ENCODE measurements at regions not wholly inside any gene's neighbourhood (a gene's known extent, or its start where the extent isn't known, plus 50 kb on each side); places are given as distances from the start of the nearest gene placed in this dataset.

DNA sequence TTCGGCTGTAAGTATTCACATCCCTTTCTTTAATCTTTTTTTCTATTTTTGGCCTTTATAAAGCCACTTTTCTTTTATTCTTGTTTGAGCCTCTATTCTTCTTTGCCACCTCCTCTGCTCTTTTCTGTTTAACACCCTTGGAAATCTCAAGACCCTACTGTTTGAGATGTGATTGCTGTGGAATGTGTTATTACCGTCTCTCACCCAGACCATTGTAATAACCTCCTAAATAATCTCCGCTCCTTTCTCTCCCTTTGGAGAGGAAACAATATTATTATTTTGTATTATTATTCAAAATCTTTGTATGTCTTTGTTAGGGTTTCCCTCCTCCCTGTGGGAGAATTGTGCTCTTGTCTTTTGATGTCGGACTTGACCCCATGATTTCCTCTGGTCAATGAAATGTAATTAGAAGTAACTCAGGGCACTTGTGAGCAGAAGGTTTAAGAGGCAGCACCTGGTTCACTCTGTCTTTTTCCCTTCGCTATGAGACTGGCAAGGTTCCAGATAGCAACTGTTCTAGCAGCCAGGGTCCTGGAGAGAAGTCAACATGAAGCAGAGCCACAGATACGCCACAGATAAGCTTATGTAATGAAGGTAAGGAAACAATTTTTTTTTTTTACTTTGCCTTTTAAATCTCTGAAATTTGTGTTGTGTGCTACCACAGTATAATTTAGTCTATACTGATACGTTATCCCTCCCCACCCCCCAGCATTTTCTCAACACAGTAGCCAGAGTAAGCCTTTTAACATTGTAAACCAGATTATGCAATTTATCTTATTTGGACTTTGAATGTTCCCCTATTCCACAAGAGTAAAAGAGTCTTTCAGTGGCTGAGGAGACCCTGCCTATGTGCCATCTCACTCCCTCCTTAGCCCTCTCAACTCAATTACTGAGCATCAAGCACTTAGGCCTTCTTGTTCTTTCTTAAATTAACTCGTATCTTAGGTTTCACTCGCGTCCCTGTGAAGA is 601.2 kb upstream of the ZNF804A start:
- ATAC-seq (no peak), FAIRE-seq (no peak), DNase-seq (ENCODE audit: extremely low read depth in 1 of 4, low spot score in 3 of 4) (no peak)
- H2AFZ ChIP-seq (ENCODE audit: low read depth, low read length): no peak overlapping the region
- TF ChIP-seq, protein P1, sequence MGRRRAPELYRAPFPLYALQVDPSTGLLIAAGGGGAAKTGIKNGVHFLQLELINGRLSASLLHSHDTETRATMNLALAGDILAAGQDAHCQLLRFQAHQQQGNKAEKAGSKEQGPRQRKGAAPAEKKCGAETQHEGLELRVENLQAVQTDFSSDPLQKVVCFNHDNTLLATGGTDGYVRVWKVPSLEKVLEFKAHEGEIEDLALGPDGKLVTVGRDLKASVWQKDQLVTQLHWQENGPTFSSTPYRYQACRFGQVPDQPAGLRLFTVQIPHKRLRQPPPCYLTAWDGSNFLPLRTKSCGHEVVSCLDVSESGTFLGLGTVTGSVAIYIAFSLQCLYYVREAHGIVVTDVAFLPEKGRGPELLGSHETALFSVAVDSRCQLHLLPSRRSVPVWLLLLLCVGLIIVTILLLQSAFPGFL (CRISPR knock-in tag; IDR thresholded peaks at IDR 0.05): no peak
- in situ Hi-C loops (cut with MboI): no loop called here
- H3K4me1 ChIP-seq (replicated peaks in 1 of 2; ENCODE audit: control insufficient read depth in 2 of 2, insufficient read depth in 2 of 2, low read length in 2 of 2): no peaks in the 10 kb centered on the region
- no peak overlapping the region for H3K9ac ChIP-seq (ENCODE audit: insufficient read depth in 1 of 2, low read depth in 2 of 2, low read length in 2 of 2)
- no peaks in the 10 kb centered on the region for H3K9me1 ChIP-seq (ENCODE audit: control insufficient read depth, insufficient read depth, low read length)
- WGBS (ENCODE audit: insufficient coverage, low coverage, missing lambda C conversion rate): under 1% methylated on average over 10 of the region's 10 CpGs
- no peaks in the 10 kb centered on the region for H4K20me1 ChIP-seq (replicated peaks; ENCODE audit: control insufficient read depth, insufficient read depth, low read length)
- POLR2A ChIA-PET: no interaction called here
- H3K79me2 ChIP-seq (ENCODE audit: control insufficient read depth, insufficient read depth, low read length): no peaks in the 10 kb centered on the region
- intact Hi-C loops (cut with micrococcal nuclease): no loop called here
- no TSS peak for BruUV-seq (replicated peaks)
- no peak overlapping the region for H3K27ac ChIP-seq (ENCODE audit: extremely low read depth, low read depth, low read length)
- no peak overlapping the region for H3K4me2 ChIP-seq (ENCODE audit: insufficient read depth, low read length)
- no peaks in the 10 kb centered on the region for H3K27me3 ChIP-seq (ENCODE audit: control insufficient read depth in 2 of 2, insufficient read depth in 2 of 2, low read length in 2 of 2)
- peaks cover 3% of the 10 kb centered on the region for H3K9me3 ChIP-seq (replicated peaks; ENCODE audit: control insufficient read depth, insufficient read depth, low read depth, low read length)
- no peaks in the 10 kb centered on the region for H3K36me3 ChIP-seq (ENCODE audit: control insufficient read depth, insufficient read depth, low read length)
- H3K4me3 ChIP-seq: no peak overlapping the region
- CTCF ChIA-PET (ENCODE audit: low intra/inter-chr PET ratio): no interaction called here

- FAIRE-seq: no peak
- H3K9ac ChIP-seq (ENCODE audit: insufficient read depth in 1 of 2, low read depth in 2 of 2, low read length in 2 of 2): no peak overlapping the region
- POLR2A ChIA-PET: no interaction called here
- TF ChIP-seq, protein P2, sequence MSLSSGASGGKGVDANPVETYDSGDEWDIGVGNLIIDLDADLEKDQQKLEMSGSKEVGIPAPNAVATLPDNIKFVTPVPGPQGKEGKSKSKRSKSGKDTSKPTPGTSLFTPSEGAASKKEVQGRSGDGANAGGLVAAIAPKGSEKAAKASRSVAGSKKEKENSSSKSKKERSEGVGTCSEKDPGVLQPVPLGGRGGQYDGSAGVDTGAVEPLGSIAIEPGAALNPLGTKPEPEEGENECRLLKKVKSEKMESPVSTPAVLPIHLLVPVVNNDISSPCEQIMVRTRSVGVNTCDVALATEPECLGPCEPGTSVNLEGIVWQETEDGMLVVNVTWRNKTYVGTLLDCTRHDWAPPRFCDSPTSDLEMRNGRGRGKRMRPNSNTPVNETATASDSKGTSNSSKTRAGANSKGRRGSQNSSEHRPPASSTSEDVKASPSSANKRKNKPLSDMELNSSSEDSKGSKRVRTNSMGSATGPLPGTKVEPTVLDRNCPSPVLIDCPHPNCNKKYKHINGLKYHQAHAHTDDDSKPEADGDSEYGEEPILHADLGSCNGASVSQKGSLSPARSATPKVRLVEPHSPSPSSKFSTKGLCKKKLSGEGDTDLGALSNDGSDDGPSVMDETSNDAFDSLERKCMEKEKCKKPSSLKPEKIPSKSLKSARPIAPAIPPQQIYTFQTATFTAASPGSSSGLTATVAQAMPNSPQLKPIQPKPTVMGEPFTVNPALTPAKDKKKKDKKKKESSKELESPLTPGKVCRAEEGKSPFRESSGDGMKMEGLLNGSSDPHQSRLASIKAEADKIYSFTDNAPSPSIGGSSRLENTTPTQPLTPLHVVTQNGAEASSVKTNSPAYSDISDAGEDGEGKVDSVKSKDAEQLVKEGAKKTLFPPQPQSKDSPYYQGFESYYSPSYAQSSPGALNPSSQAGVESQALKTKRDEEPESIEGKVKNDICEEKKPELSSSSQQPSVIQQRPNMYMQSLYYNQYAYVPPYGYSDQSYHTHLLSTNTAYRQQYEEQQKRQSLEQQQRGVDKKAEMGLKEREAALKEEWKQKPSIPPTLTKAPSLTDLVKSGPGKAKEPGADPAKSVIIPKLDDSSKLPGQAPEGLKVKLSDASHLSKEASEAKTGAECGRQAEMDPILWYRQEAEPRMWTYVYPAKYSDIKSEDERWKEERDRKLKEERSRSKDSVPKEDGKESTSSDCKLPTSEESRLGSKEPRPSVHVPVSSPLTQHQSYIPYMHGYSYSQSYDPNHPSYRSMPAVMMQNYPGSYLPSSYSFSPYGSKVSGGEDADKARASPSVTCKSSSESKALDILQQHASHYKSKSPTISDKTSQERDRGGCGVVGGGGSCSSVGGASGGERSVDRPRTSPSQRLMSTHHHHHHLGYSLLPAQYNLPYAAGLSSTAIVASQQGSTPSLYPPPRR (CRISPR knock-in tag; IDR thresholded peaks at IDR 0.05; ENCODE audit: borderline replicate concordance): no peak
Observed at GRCh38 chr2:183998041-183998796, 600.1 kb upstream of the ZNF804A start.

More at GRCh38 chr2:183998041-183998796, 600.1 kb upstream of the ZNF804A start:
- no peaks in the 10 kb centered on the region for H3K9me1 ChIP-seq (ENCODE audit: control insufficient read depth, insufficient read depth, low read length)
- no peaks in the 10 kb centered on the region for H3K4me1 ChIP-seq (replicated peaks in 1 of 2; ENCODE audit: control insufficient read depth in 2 of 2, insufficient read depth in 2 of 2, low read length in 2 of 2)
- H3K79me2 ChIP-seq (ENCODE audit: control insufficient read depth, insufficient read depth, low read length): no peaks in the 10 kb centered on the region
- CTCF ChIA-PET (ENCODE audit: low intra/inter-chr PET ratio): no interaction called here
- H3K9me3 ChIP-seq (replicated peaks; ENCODE audit: control insufficient read depth, insufficient read depth, low read depth, low read length): no peaks in the 10 kb centered on the region
- no peak for DNase-seq (ENCODE audit: extremely low read depth in 1 of 4, low spot score in 3 of 4)
- H3K27ac ChIP-seq (ENCODE audit: extremely low read depth, low read depth, low read length): no peak overlapping the region
- no peaks in the 10 kb centered on the region for H4K20me1 ChIP-seq (replicated peaks; ENCODE audit: control insufficient read depth, insufficient read depth, low read length)
- no peak for ATAC-seq
- WGBS (ENCODE audit: insufficient coverage, low coverage, missing lambda C conversion rate): 0% methylated on average over 3 of the region's 3 CpGs
- no TSS peak for BruUV-seq (replicated peaks)
- no peak overlapping the region for H3K4me2 ChIP-seq (ENCODE audit: insufficient read depth, low read length)
- H2AFZ ChIP-seq (ENCODE audit: low read depth, low read length): no peak overlapping the region
- H3K4me3 ChIP-seq: no peak overlapping the region
- H3K27me3 ChIP-seq (ENCODE audit: control insufficient read depth in 2 of 2, insufficient read depth in 2 of 2, low read length in 2 of 2): no peaks in the 10 kb centered on the region
- H3K36me3 ChIP-seq (ENCODE audit: control insufficient read depth, insufficient read depth, low read length): no peaks in the 10 kb centered on the region
- intact Hi-C loops (cut with micrococcal nuclease): no loop called here
- in situ Hi-C loops (cut with MboI): no loop called here
